NCI-H2107 treated with DMSO at 0.1 percent for 48 hours (cell line): ENCODE measurements at regions not wholly inside any gene's neighbourhood (a gene's known extent, or its start where the extent isn't known, plus 50 kb on each side); places are given as distances from the start of the nearest gene placed in this dataset.

Experiments
- DNase-seq: peaks from one replicate; lab custom pipeline; 2025; ENCODE audit not compliant: unreplicated experiment; lab: John Stamatoyannopoulos, UW

DNA sequence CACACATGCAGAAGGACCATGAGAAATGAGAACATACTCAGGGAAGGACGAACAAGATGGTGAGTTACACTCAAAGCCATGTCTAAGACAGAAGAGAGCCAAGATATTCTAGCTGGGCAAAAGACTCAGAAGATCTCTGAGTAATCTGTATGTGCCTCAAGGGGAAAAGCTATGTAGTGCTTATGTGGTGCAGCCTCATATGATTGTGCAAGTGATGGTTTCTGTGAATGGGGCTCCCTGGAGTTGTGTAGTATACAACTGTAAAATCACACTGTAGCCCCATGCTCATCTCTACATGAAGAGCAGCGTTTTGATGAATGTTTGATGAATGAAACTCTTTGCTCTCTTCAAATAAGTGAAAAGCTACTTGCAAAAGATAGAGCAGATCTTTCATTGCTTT is 57.5 kb downstream of the OSR1 start:
- DNase-seq, result no peak

DNA sequence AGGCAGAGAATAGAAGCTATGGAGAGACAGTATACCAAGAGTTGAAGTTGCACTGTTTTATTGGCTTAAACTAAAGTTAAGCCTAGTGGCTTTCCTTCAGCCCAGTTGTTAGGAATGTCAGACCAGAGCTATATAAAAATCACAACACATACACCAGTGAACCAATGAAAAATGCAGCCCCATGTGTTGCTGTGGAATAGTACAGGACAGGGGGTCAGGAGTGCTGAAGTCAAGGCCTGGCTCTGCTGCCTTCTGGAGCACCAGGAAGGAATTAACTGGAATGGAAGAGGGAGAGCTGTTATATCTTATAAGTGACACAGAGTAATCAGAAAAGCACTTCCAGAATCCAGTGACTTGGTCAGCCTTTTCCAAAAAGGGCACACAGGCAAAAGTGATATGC is 58.9 kb downstream of the OSR1 start:
- DNase-seq, result no peak

DNA sequence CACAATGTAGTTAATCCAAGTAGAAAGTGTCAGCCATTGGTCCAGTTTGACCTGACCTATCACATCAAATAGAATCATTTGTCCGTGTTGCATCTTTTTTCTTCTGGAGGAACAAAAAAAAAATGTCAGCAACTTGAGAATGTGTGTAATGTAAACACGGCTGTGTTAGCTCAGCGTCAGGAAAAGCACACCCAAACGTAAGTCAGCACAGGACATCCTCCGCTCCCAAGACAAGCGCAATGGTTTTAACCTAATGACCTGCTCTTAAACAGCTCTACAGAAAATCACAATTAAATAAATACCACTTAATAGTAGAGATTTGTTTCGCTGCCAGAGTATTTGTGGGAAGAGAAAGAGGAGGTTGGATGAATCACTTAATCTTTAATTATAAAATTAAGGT is 59.4 kb downstream of the OSR1 start:
- no peak for DNase-seq

DNA sequence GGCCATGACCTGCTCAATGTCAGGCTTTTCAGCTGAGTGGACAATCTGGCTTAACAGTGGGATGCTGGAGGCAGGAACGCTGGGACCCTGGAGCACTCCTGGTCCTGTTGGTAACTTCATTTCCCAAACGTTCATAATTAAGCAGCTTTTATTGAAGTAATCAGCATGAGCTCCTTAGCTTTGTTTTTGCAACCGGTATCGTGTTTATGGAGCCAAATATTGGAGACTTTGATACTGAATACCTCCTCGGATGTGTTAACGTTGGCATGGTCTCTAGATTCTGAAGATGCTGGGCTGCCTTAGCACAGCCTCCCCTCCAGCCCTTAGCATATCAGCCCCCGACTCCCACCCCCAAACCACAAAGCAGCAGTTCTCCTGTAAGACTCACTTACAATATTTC is 60.7 kb downstream of the OSR1 start:
- no peak for DNase-seq

DNA sequence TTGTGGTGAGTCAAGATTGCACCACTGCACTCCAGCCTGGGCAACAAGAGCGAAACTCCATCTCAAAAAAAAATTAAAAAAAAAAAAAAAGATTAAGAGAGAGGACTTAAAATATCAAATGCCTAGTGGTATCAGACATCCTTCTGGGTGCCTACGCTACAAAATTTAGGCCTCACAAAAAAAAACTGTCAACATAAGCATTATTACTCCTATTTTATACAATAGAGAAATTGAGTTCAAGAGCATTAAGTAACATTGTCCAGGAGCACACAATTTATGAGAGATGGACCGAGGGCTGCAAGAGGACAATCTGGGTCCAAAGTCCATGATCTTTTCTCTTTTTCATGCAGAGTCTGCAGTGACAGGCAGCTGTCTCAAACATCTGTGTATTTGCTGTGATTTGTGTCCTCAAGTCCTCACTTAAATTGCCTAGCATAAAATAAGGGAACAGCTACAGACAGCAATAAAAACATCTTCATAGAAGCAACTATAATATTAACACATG is 62.4 kb downstream of the OSR1 start:
- no peak for DNase-seq

DNA sequence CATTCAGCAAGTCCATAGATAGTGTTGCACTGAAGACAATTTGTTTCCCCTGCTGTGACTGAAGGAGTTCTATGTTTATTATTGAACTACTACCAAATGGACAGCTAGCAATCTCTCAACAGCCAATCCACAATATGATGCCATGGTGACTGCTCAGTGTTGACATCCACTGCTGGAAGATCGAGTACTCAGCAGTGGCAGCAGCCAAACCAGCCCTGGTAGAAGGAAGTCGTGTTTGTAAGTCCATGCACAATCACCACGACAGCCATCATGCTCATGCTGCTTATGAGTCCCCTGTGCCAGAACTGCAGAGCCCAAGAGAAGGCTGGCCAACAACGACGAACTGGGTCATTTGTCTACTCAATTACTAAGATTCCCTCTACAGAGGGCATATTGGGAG is 66.4 kb downstream of the OSR1 start:
- DNase-seq, result no peak

DNA sequence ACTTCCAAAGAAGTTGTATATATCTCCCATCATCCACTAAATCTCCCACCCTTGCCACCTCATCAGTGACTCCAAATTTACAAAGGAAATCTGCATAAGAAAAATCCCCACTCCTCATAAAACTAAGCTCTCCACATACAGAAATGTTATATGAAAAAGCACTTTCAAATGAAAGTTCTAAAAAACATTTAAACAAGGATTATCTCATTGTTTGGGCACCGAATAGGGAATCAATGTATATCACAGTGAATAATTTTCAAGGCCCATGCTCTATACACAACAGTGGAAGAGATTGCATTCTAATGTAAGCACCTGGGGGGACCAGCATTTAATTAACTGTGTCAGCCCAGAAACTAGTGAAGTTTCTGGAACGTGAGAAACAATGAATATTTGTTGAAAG is 70.1 kb downstream of the OSR1 start:
- DNase-seq, result no peak

DNA sequence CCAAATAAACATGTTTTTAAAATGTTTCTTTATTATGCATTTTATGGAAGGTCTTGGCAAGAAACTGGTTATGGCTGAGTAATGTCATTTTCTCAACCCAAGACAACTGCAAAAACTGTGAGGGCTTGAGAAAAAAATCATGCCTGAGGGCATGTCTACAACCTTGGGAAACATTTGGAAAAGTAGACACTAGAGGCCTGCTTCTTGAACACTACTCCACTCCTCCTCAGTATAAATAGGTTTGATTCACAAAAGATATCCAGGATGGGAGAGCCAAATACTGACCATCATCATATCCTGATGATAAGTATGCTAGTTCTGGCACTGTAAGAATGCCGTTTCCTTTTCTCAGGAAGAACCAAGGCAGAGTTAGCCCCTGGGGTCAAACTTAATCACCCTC is 71.1 kb downstream of the OSR1 start:
- DNase-seq, result no peak

DNA sequence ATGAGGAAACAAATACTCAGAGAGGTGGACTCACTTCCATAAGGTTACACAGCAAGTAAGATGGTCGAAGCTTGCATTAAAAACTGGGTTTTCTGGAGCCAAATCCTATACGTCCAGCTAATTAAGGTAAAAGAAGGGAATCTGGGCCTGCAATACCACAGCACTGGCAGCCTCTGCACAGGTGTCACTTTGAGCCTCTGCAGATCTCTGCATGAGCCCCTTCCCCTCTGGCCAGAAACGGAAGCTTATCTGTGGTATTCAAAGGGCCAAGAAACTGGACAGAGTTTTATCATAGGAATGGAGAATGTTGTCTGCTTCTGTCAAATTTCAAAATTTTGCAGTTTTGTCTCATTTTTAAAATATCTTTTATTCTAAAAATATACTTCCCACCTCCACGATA is 76.1 kb downstream of the OSR1 start:
- DNase-seq, result no peak

DNA sequence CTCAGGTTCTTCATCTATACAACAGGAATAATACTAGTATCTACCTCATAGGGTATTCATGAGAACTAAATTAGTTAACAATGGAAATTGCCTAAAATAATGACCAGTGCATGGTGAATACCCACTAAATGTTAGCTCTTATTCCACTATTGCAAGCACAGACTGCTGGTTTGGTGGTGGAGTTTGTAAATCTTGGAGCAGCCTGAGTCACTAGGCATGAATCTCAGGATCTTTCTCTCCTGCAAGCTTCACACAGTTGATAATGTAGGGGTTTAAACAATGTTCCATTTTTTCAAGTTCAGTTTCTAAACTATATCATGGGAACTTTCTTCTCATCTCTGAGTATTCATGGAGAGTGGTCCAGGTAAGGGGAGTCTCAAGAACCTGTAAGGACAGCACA is 84.0 kb downstream of the OSR1 start:
- DNase-seq, result no peak

DNA sequence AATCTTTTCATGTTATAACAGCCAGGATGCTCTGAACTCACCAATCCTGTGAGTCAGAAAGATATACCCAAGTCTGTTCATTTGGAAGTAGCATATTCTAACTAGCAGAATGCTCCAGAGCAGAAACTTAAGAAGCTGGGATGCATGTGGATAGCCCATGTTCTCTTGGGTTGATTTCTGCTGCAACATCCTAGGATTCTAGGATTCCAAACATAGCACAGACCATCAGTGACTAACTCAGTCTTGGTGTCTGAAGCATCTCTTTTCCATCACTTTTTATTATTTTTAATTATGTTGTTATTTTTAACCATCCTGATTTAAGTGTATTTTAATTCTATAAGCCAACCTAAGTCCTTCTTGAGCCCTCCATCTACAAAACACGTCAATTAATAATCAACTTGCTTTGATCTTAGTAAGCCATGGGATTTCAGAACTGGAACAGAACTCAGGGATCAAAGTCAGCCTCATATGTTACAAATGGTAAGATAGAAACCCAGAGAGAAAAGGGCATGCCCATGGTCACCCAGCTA is 85.4 kb downstream of the OSR1 start:
- DNase-seq, result no peak

DNA sequence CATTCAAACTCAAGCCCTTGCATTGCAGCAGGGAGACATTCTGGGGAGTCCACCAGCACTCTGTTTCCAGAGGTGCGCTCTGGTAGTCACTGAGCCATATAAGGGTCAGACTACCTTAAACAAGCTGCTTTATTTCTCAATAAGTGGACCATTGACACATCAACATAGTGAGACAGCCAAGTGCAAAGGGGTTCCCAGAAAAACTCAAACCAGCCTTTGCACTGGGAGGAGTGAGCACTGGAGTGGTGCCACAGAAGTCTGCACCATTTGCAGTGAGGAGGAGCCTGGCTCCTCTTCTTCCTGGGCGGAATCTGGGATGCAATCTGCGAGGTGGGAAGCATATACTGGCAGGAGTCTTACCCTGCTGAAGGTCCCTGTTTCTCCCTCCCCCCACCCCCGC is 86.4 kb downstream of the OSR1 start:
- DNase-seq, result no peak

DNA sequence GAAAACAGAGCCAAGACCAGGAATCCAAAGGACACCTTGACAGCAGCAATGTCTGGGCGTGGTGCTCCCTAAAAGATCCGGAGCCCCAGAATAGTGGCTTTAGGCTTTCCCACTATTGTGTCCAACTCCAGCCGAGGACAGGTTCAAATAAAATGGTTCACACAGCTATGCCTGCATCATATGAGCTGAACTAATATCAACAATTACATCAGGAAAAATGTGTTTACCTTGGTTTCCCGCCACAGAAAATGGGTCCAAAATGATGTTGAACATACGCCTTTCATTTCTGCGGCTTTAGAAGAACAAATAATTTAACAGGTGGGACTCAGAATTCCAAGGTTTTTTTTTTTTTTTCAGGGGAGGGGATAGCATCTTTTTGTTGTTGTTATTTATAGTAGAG is 93.6 kb downstream of the OSR1 start:
- DNase-seq, result no peak

DNA sequence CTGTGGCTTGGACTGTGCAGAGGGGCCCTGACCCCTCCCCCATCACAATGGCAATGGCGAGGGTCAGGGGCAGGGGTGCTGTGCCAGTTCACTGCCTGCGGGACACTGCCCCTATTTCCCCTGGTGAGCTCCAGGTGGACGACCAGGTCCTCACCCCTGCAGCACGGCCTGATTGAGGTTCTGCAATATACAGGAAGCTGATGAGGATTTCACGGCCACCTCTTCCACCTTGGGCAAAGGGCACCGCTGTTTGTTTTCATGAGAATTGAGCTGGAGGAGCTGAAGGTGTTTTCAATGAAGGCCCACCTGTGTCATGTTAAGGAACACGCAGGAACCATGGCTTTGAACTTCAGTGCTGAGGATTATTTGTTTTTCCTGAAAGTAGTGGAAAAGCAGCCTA is 96.3 kb downstream of the OSR1 start:
- DNase-seq, result no peak

DNA sequence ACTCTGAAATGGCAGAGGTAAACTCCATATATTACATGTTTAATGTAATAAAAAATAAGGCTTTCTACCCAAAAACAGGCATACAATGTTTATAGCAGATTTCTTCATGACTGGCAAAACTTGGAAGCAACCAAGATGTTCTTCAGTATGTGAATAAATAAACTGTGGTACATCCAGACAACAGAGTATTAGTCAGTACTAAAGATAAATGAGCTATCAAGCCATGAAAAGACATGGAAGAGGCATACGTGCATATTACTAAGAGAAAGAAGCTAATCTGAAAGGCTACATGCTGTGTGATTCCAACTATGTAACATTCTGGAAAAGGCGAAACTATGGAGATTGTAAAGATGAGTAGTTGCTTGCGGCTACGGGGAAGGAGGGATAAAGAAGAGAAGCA is 97.4 kb downstream of the OSR1 start:
- DNase-seq, result no peak

DNA sequence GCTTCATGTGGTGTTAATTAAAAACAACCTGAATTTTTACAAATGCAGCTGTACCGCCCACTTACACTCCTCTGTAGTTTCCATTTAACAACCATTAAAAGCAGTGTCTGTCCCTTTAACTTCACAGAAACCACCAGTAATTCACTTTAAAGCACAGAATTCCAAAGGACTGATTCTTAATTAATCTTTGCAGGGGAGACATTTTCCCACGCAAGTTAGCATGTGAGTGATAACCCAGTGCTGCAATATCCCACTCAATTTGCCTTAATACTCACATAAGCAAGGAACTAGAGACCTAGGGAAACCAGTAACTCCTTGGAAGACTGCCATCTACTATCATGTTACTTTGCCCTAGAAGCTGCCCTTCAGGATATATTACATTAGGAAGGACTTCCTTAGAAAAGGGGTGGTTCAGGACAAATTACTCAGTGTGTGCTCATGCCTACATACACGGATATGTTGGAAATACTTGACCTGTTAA is 102.3 kb downstream of the OSR1 start:
- no peak for DNase-seq

DNA sequence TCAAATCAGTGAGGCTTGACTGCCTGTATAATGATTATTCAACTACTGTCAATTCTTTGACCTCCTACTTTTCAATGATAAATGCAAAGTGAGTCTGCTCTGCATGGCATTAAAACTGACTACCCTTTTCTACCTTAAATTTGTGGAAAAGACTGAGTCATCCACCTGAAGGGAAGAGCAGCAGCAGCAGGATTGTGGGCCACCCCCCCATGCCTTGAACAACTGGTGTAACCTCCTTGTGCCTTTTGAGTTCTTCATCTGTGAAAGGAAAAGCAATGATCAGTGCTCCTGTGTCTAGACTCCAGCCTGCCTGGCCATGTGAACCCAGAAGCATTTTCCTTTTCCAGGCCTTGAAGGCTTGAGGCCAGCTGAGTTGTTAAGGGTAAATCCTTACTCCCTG is 102.9 kb downstream of the OSR1 start:
- DNase-seq, result no peak

DNA sequence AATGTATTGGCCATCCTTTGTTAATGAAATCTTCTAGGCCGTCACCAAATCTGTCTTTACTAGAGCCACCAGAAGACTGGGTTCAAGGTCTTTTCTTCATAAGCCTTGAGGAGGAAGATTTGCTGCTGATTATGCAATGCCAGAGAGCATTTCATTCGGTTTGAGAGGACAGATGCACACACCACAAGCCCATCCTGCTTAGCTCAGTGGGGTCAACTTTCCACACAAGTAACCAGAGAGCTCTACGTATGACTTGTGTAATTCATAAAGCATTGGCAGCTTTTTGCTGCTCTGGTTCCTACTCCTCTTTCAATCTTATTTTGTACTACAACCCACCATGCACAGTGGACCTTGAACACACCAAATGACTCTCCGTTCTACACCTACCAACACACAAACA is 106.9 kb downstream of the OSR1 start:
- no peak for DNase-seq

DNA sequence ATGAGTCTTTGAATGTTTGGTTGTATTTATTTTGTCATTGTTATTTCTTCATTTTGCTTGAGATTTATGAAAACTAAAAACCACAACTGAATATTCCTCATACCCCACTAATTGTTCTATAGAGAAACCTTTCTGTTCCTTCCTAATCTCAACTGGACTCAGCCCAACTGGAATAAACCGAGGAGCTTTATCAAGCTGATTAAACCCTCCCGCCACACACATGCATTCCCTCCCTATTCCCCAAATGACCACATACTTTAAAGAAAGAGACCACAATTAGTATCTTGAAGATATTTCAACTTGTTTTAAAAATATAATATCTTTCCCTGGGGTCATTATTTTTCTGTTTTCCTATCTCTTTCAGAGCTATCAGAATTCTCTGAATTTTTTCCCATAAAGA is 107.5 kb downstream of the OSR1 start:
- DNase-seq, result no peak

DNA sequence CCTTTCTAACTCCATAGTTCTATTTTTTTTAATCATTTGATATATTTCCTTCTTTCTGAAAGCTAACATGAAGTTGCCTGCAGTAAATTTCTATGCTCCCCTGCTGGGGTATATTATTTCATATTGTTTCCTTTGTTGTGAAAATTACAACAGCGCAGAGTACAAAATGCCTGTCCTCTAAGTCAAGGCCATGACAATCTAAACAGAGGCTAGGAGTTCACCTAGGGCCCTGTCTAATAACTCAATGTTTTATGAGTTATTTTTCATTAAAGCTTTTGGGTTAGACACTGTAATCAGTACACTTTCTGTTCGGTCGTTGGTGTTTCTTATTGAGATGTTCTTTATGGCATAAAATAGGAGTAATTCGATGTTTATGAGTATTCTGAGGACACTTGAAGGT is 111.2 kb downstream of the OSR1 start:
- DNase-seq, result no peak

DNA sequence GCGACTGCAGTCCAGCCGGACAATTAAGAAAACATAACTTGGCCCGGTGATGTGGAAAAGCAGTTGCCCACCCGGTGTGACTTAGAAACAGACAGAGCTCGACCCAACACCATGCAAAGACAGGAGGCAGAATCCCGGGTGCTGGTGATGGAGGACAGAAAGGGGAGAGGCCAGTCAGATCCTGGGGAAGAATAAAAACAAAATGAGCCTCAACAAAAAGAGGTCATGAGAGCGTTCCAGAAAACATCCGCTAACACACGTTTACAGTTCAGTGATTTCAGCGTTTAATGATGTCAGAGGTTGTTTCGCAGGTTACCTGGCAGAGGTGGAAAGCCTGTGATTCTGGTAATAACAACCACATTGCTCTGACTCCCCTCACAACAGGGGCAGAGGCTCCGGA is 111.9 kb downstream of the OSR1 start:
- DNase-seq, result no peak

DNA sequence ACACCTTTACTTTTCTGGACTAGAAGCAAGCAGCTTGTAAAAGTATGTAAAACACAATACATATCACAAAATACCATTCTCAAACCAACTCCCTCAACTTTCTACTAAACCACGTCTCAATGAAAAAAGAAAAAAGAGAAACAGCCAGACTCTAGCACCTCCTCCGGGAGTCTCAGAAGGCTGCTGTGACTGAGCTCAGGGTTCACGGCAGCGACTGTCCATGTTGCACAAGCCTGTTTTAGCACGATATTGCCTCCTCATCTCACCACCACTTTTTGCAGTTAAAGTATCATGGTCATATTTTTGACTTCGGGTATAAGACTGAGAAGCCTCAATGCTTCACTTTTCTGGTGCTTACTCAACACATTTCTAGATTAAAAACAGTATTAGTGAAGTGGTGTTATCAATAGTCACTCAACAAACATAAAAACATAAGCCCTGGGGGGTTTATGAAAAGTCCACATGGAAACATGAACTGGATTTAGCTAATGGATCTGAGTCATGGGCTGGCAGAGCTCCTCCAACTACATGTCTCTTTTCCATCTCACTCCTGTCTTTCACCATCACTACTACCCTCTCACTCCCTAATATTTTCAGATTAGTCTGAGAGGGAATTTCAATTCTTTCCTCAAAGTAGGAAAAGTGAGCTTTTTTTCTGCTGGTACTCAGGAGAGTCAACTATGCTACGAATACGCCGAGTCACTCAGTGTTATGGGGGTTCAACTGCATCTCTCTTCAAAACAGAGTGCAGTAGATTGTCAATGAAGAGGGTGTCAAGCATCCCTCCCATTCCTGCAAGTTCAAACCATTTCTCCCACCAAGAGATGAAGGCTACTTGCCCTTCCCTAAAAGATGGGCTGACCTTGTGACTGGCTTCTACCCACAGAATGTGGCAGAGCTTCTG is 113.7 kb downstream of the OSR1 start:
- DNase-seq, result no peak
